AG04449 (cell line): ENCODE measurements at regions not wholly inside any gene's neighbourhood (a gene's known extent, or its start where the extent isn't known, plus 50 kb on each side); places are given as distances from the start of the nearest gene placed in this dataset.

Source experiments
- CTCF ChIA-PET: fragments of 350-600 bp; formaldehyde crosslinking; extraction: SDS; loops from one replicate; lab custom pipeline; 2021; ENCODE audit warnings: antibody characterized with exemption; lab: Yijun Ruan, JAX
- POLR2A ChIA-PET: fragments of 400-600, 350-600 bp; formaldehyde crosslinking; extraction: SDS; loops from one replicate; lab custom pipeline; 2020; ENCODE audit warnings: antibody characterized with exemption, inconsistent platforms; lab: Yijun Ruan, JAX
- DNase-seq: peaks from one replicate; pipeline ENCODE4 v3.0.0-alpha.2; 2010; ENCODE audit warnings: low read depth, low spot score
- H3K4me3 ChIP-seq: 2 replicates; pipeline ENCODE4 v1.5.1; 2011; ENCODE audit warnings: low read depth, mild to moderate bottlenecking, control low read depth, low read length
- CTCF ChIP-seq: IDR thresholded peaks from one replicate; pipeline ENCODE4 v1.5.1; 2011; ENCODE audit warnings: mild to moderate bottlenecking, moderate library complexity, low read length, control low read depth, inconsistent platforms; ENCODE audit not compliant: insufficient read depth; ENCODE audit errors: missing control alignments

DNA sequence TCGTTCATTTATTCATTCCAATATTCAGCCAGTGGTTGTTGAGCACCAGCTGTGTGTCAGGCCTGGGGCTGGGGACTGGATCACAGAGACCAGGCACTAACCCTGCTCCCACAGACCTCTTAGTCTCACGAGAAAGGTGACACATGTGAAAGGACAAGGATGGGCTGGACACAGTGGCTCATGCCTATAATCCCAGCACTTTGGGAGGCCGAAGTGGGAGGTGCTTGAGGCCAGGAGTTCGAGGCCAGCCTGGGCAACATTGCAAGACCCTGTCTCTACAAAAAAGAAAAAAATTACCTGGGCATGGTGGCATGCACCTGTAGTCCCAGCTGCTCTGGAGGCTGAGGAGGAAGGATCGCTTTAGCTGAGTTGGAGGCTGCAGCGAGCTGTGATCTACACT lies 105.9 kb upstream of the SDK1 start:
- no peak for TF ChIP-seq CTCF
- no peak overlapping the region for H3K4me3 ChIP-seq
- CTCF ChIA-PET: no interaction called here
- DNase-seq: no peak
- POLR2A ChIA-PET: no interaction called here

DNA sequence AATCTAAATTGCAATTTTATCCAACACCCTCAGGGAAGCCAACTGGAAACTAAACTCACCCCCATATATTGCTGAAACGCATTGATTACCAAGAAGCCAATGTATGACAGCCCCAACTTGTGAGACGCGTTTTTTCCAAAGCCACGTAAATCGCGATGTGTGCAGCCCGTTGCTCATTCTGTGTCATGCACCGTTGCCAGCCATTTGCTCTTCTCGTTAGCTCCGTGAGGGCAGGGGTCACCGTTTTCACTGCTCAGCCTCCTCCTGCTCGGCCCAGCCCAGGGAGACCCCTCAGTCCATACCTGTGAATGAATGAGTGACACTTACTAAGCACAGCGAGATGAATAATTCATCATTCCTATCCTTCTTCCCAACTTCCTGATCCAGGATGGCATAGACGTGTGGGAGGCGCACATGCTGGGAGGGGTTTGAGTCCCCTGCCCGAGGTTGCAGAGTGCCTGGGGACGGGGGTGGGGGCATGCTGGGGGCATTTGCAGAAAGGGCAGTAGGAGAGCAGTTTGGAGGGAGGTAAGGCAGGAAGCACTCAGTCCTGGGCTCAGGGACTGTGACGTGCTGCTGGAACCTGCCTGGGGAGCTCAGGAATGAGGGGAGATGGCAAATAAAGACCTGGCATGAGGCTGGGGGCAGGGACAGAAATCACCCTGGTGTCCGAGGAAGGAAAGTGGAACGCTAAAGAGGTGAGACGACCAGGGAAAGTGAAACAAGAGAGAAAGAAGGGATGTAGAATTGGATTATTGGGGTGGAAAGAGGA lies 104.2 kb upstream of the SDK1 start:
- DNase-seq: no peak
- no peak for TF ChIP-seq CTCF
- H3K4me3 ChIP-seq: no peak overlapping the region
- POLR2A ChIA-PET: no interaction called here
- CTCF ChIA-PET: no interaction called here

DNA sequence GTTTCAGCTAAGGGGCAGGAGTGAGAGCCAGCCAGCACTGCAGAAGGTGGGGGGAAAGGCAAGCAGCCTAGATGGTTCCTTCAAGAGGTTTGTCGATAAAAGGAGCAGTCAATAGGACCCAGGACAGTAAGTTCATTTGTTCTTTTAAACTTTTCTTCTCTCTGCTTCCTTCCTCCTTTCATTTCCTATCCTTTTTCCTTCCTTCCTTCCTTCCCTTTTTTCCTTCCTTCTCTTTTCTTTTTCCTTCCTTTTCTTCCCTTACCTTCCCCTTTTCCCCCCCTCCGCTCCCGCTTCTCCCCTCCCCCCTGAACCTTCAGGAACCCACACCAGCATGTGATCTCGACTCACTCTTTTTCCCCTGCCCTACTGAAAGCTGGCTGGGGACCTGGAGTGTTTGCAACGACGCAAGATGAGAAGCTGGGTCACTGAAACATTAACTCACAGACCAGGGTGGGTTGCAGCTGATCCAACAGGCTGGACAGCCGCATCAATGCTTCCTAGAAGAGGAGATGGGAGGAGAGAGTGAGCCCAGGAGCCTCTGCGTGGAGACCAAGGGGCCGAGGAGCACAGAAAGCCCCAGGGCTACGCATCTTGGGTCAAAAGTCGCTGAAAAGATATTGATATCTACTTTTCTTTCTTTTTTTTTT lies 103.4 kb upstream of the SDK1 start:
- ChIA-PET POLR2A (no interaction called here), CTCF (interaction anchor here (1.2 kb wide), 1 partner anchor 310 kb away, joined by 6 read pairs; no protein-coding TSS in a partner anchor)
- no peak overlapping the region for H3K4me3 ChIP-seq
- DNase-seq: no peak
- no peak for TF ChIP-seq CTCF

DNA sequence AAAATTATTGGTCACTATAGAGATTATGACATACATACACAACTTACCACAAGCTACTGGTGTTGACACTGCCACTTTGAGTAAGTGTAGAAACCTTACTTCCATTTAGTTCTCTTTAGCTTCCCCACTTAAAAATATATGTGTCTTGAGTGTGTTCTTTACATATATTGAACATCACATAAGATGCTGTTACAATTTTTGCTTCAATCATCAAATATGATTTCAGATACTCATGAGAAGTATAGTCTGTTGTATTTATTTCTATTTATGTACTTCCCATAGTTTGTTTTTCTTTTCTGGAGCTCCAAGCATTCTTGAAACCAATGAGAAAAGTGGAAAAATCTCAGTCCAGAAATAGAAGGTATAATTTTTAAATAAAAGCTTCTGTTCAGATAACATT lies 102.7 kb upstream of the SDK1 start:
- no peak for TF ChIP-seq CTCF
- H3K4me3 ChIP-seq: no peak overlapping the region
- ChIA-PET POLR2A (no interaction called here), CTCF (interaction anchor here (1.2 kb wide), 1 partner anchor 310 kb away, joined by 6 read pairs; no protein-coding TSS in a partner anchor)
- DNase-seq: no peak

- peak; percentile 28 for TF ChIP-seq CTCF
- CTCF ChIA-PET: no interaction called here
Measured at GRCh38 chr7:3200504-3200903, 100.5 kb upstream of the SDK1 start.

GRCh38 chr7:3201306-3201705 lies 99.7 kb upstream of the SDK1 start:
- no peak for TF ChIP-seq CTCF
- H3K4me3 ChIP-seq: no peak overlapping the region
- DNase-seq: no peak
- ChIA-PET CTCF (no interaction called here), POLR2A (no interaction called here)

More at GRCh38 chr7:3200504-3200903, 100.5 kb upstream of the SDK1 start:
- no peak overlapping the region for H3K4me3 ChIP-seq
- POLR2A ChIA-PET: no interaction called here
- DNase-seq: no peak
